HEK293T (cell line): ENCODE measurements at regions not wholly inside any gene's neighbourhood (a gene's known extent, or its start where the extent isn't known, plus 50 kb on each side); places are given as distances from the start of the nearest gene placed in this dataset.

Experiments
- CTCF ChIA-PET: fragments of 350-600 bp; formaldehyde crosslinking; extraction: SDS; loops from one replicate; lab custom pipeline; 2021; ENCODE audit warnings: antibody characterized with exemption, inconsistent platforms; lab: Yijun Ruan, JAX
- POLR2A ChIA-PET: fragments of 350-600 bp; formaldehyde crosslinking; extraction: SDS; loops from one replicate; lab custom pipeline; 2020; ENCODE audit warnings: antibody characterized with exemption, inconsistent platforms; lab: Yijun Ruan, JAX
- DNase-seq: peaks from one replicate; pipeline ENCODE4 v3.0.0; 2012; ENCODE audit warnings: mixed read lengths; ENCODE audit errors: extremely low spot score
- ARNT ChIP-seq: fragments of 450-650 bp; IDR thresholded peaks from 2 replicates; pipeline ENCODE4 v1.6.1; 2017; ENCODE audit warnings: mild to moderate bottlenecking
- BHLHE40 ChIP-seq: fragments of 450-650 bp; IDR thresholded peaks from 2 replicates; pipeline ENCODE4 v1.6.1; 2016; ENCODE audit warnings: mild to moderate bottlenecking, moderate library complexity, borderline replicate concordance
- CTBP1 ChIP-seq: fragments of 450-650 bp; IDR thresholded peaks from 2 replicates; pipeline ENCODE4 v1.6.1; 2016; ENCODE audit warnings: borderline replicate concordance
- ELF4 ChIP-seq: fragments of 450-650 bp; IDR thresholded peaks from 2 replicates; pipeline ENCODE4 v1.6.1; 2017; ENCODE audit warnings: antibody characterized with exemption
- FOXA1 ChIP-seq: fragments of 450-650 bp; IDR thresholded peaks from 2 replicates; pipeline ENCODE4 v1.6.1; 2016; ENCODE audit warnings: mild to moderate bottlenecking
- FOXK2 ChIP-seq: fragments of 450-650 bp; IDR thresholded peaks from 2 replicates; pipeline ENCODE4 v1.6.1; 2016; ENCODE audit warnings: mild to moderate bottlenecking
- FOXM1 ChIP-seq: fragments of 450-650 bp; IDR thresholded peaks from 2 replicates; pipeline ENCODE4 v1.6.1; 2017; ENCODE audit warnings: mild to moderate bottlenecking, borderline replicate concordance
- HDGF ChIP-seq: fragments of 450-650 bp; IDR thresholded peaks from 2 replicates; pipeline ENCODE4 v1.6.1; 2017; ENCODE audit warnings: antibody characterized with exemption, borderline replicate concordance
- L3MBTL2 ChIP-seq: fragments of 450-650 bp; conservative IDR thresholded peaks from 2 replicates; pipeline ENCODE4 v1.6.1; 2016; ENCODE audit warnings: mild to moderate bottlenecking
- LEF1 ChIP-seq: fragments of 450-650 bp; IDR thresholded peaks from 2 replicates; pipeline ENCODE4 v1.6.1; 2017; ENCODE audit warnings: mild to moderate bottlenecking, borderline replicate concordance
- NFRKB ChIP-seq: fragments of 450-650 bp; IDR thresholded peaks from 2 replicates; pipeline ENCODE4 v1.6.1; 2016; ENCODE audit warnings: mild to moderate bottlenecking, moderate library complexity
- PKNOX1 ChIP-seq: fragments of 450-650 bp; IDR thresholded peaks from 2 replicates; pipeline ENCODE4 v1.6.1; 2016
- SP1 ChIP-seq: fragments of 450-650 bp; IDR thresholded peaks from 2 replicates; pipeline ENCODE4 v1.6.1; 2017
- SUZ12 ChIP-seq: fragments of 450-650 bp; IDR thresholded peaks from 2 replicates; pipeline ENCODE4 v1.6.1; 2016; ENCODE audit warnings: mild to moderate bottlenecking
- TARDBP ChIP-seq: fragments of 450-650 bp; IDR thresholded peaks from 2 replicates; pipeline ENCODE4 v1.6.1; 2016
- ZNF384 ChIP-seq: fragments of 450-650 bp; IDR thresholded peaks from 2 replicates; pipeline ENCODE4 v1.6.1; 2016

- ChIA-PET POLR2A (no interaction called here), CTCF (no interaction called here)
- no peak for DNase-seq
- TF ChIP-seq PKNOX1 (no peak), FOXM1 (no peak), HDGF (no peak)
Observed at GRCh38 chr3:78130741-78131290, 1090.9 kb downstream of the ROBO2 start.

GRCh38 chr3:78134496-78134895 is 1094.6 kb downstream of the ROBO2 start:
- TF ChIP-seq PKNOX1 = no peak
- no peak for TF ChIP-seq LEF1
- TF ChIP-seq ZNF384 = no peak
- TF ChIP-seq SP1 = no peak
- no peak for TF ChIP-seq FOXM1
- no peak for TF ChIP-seq BHLHE40
- TF ChIP-seq CTBP1 = no peak
- no peak for TF ChIP-seq FOXA1
- no peak for TF ChIP-seq L3MBTL2
- TF ChIP-seq ELF4 = no peak
- TF ChIP-seq HDGF = no peak
- TF ChIP-seq TARDBP = no peak
- no peak for TF ChIP-seq NFRKB
- ChIA-PET POLR2A (no interaction called here), CTCF (no interaction called here)
- DNase-seq = no peak

- ChIA-PET POLR2A (no interaction called here), CTCF (no interaction called here)
- no peak for DNase-seq
- TF ChIP-seq NFRKB = no peak
- TF ChIP-seq L3MBTL2 = no peak
- TF ChIP-seq ZNF384 = no peak
- no peak for TF ChIP-seq BHLHE40
- TF ChIP-seq TARDBP = no peak
- TF ChIP-seq FOXA1 = no peak
- no peak for TF ChIP-seq ELF4
Observed at GRCh38 chr3:78139166-78139565, 1099.3 kb downstream of the ROBO2 start.

GRCh38 chr3:78140274-78140673 is 1100.4 kb downstream of the ROBO2 start:
- POLR2A ChIA-PET = no interaction called here
- TF ChIP-seq HDGF (no peak), SP1 (no peak), LEF1 (no peak), NFRKB (no peak), PKNOX1 (no peak), TARDBP (no peak), ARNT (no peak), ZNF384 (no peak), CTBP1 (no peak), L3MBTL2 (no peak), FOXA1 (no peak), SUZ12 (no peak)
- CTCF ChIA-PET = interaction anchor here (1.1 kb wide), 1 partner anchor 12 kb away, joined by 3 read pairs; no protein-coding TSS in a partner anchor
- no peak for DNase-seq

- TF ChIP-seq SP1 = no peak
- no peak for TF ChIP-seq NFRKB
- no peak for TF ChIP-seq SUZ12
- TF ChIP-seq FOXM1 = no peak
- no peak for TF ChIP-seq ELF4
- TF ChIP-seq LEF1 = no peak
- TF ChIP-seq BHLHE40 = no peak
- no peak for TF ChIP-seq L3MBTL2
- no peak for TF ChIP-seq FOXA1
- no peak for TF ChIP-seq PKNOX1
- TF ChIP-seq FOXK2 = no peak
- ChIA-PET POLR2A (no interaction called here), CTCF (interaction anchor here (1.1 kb wide), 1 partner anchor 11 kb away, joined by 3 read pairs; no protein-coding TSS in a partner anchor)
- no peak for DNase-seq
Observed at GRCh38 chr3:78140866-78141265, 1101.0 kb downstream of the ROBO2 start.

GRCh38 chr3:78141269-78141668 is 1101.4 kb downstream of the ROBO2 start:
- no peak for DNase-seq
- ChIA-PET POLR2A (no interaction called here), CTCF (interaction anchor here (1.1 kb wide), 1 partner anchor 11 kb away, joined by 3 read pairs; no protein-coding TSS in a partner anchor)
- TF ChIP-seq HDGF (no peak), FOXA1 (no peak), ZNF384 (no peak)

- no peak for DNase-seq
- ChIA-PET POLR2A (no interaction called here), CTCF (no interaction called here)
- TF ChIP-seq ARNT (no peak), L3MBTL2 (no peak)
Observed at GRCh38 chr3:78143000-78143399, 1103.1 kb downstream of the ROBO2 start.
